ENCODE measurements at regions not wholly inside any gene's neighbourhood (a gene's known extent, or its start where the extent isn't known, plus 50 kb on each side); places are given as distances from the start of the nearest gene placed in this dataset.

GRCh38 chr14:30078811-30079402, 151.3 kb upstream of the PRKD1 start:
- DNase-seq (ENCODE audit: low spot score) = no peak
- H3K4me3 Mint-ChIP-seq (ENCODE audit: unreplicated experiment) = no peak overlapping the region
- H3K27me3 Mint-ChIP-seq (ENCODE audit: unreplicated experiment) = no peaks in the 10 kb centered on the region
- TF ChIP-seq, protein P1, sequence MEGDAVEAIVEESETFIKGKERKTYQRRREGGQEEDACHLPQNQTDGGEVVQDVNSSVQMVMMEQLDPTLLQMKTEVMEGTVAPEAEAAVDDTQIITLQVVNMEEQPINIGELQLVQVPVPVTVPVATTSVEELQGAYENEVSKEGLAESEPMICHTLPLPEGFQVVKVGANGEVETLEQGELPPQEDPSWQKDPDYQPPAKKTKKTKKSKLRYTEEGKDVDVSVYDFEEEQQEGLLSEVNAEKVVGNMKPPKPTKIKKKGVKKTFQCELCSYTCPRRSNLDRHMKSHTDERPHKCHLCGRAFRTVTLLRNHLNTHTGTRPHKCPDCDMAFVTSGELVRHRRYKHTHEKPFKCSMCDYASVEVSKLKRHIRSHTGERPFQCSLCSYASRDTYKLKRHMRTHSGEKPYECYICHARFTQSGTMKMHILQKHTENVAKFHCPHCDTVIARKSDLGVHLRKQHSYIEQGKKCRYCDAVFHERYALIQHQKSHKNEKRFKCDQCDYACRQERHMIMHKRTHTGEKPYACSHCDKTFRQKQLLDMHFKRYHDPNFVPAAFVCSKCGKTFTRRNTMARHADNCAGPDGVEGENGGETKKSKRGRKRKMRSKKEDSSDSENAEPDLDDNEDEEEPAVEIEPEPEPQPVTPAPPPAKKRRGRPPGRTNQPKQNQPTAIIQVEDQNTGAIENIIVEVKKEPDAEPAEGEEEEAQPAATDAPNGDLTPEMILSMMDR (IDR thresholded peaks at IDR 0.05; ENCODE audit: unreplicated experiment) = no peak
- H3K4me1 Mint-ChIP-seq (ENCODE audit: unreplicated experiment) = no peaks in the 10 kb centered on the region
- no peaks in the 10 kb centered on the region for H3K36me3 Mint-ChIP-seq (ENCODE audit: low read depth, unreplicated experiment)
- peaks cover 3% of the 10 kb centered on the region for H3K9me3 Mint-ChIP-seq (ENCODE audit: unreplicated experiment)
- no peak overlapping the region for H3K27ac Mint-ChIP-seq (ENCODE audit: unreplicated experiment)

GRCh38 chr14:30082486-30082885, 154.8 kb upstream of the PRKD1 start:
- Mint-ChIP-seq H3K36me3 (ENCODE audit: low read depth, unreplicated experiment) (no peaks in the 10 kb centered on the region), H3K27me3 (ENCODE audit: unreplicated experiment) (peaks cover 2% of the 10 kb centered on the region), H3K4me3 (ENCODE audit: unreplicated experiment) (no peak overlapping the region), H3K27ac (ENCODE audit: unreplicated experiment) (no peak overlapping the region), H3K4me1 (ENCODE audit: unreplicated experiment) (no peaks in the 10 kb centered on the region), H3K9me3 (ENCODE audit: unreplicated experiment) (no peaks in the 10 kb centered on the region)
- DNase-seq (ENCODE audit: low spot score) = no peak
- TF ChIP-seq, protein P1 (IDR thresholded peaks at IDR 0.05; ENCODE audit: unreplicated experiment) = no peak

DNA sequence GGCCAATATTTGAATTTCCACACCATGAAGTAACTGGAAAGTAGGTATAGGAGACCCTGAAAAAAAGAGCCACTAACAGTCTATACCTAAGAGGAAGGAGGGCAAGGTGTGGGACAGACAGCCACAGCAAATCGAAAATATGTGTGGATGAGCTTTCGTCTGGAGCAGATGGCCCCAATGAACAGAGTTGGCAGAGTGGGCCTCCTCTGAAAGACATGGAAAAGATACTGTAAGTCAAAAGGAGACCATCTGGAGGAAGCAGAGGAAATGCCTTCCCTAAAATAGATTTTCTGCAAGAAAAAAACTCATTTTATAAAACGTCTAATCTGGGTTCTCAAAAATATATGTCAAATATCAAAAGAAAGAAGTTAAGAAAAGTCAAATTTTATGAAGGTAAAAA, 157.2 kb upstream of the PRKD1 start:
- no peak overlapping the region for H3K4me3 Mint-ChIP-seq (ENCODE audit: unreplicated experiment)
- H3K4me1 Mint-ChIP-seq (ENCODE audit: unreplicated experiment) = no peaks in the 10 kb centered on the region
- H3K27ac Mint-ChIP-seq (ENCODE audit: unreplicated experiment) = no peak overlapping the region
- no peaks in the 10 kb centered on the region for H3K36me3 Mint-ChIP-seq (ENCODE audit: low read depth, unreplicated experiment)
- DNase-seq (ENCODE audit: low spot score) = no peak
- H3K27me3 Mint-ChIP-seq (ENCODE audit: unreplicated experiment) = peaks cover 2% of the 10 kb centered on the region
- peaks cover 5% of the 10 kb centered on the region for H3K9me3 Mint-ChIP-seq (ENCODE audit: unreplicated experiment)
- TF ChIP-seq, protein P1 (IDR thresholded peaks at IDR 0.05; ENCODE audit: unreplicated experiment) = no peak

- DNase-seq (ENCODE audit: low spot score) = no peak
- Mint-ChIP-seq H3K4me3 (ENCODE audit: unreplicated experiment) (no peak overlapping the region), H3K27ac (ENCODE audit: unreplicated experiment) (no peak overlapping the region), H3K4me1 (ENCODE audit: unreplicated experiment) (no peaks in the 10 kb centered on the region), H3K36me3 (ENCODE audit: low read depth, unreplicated experiment) (no peaks in the 10 kb centered on the region), H3K27me3 (ENCODE audit: unreplicated experiment) (peaks cover 2% of the 10 kb centered on the region), H3K9me3 (ENCODE audit: unreplicated experiment) (peaks cover 9% of the 10 kb centered on the region)
- TF ChIP-seq, protein P1 (IDR thresholded peaks at IDR 0.05; ENCODE audit: unreplicated experiment) = no peak
Observed at GRCh38 chr14:30085943-30086342, 158.3 kb upstream of the PRKD1 start.

DNA sequence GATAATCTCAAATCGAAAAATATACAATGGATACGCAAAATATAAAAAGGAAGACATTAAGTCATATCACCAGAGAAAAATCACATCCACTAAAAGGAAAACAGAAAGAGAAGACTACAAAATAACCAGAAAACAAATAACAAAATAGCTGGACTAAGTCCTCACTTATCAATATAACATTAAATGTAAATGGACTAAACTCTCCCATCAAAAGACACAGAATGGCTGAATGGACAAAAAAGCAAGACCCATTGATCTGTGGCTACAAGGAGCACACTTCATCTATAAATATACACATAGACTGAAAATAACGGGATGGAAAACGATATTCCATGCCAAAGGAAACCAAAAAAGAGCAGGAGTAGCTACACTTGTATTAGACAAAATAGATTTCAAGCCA, 161.0 kb upstream of the PRKD1 start:
- peaks cover 9% of the 10 kb centered on the region for H3K9me3 Mint-ChIP-seq (ENCODE audit: unreplicated experiment)
- H3K4me1 Mint-ChIP-seq (ENCODE audit: unreplicated experiment) = no peaks in the 10 kb centered on the region
- no peaks in the 10 kb centered on the region for H3K36me3 Mint-ChIP-seq (ENCODE audit: low read depth, unreplicated experiment)
- TF ChIP-seq, protein P1 (IDR thresholded peaks at IDR 0.05; ENCODE audit: unreplicated experiment) = no peak
- H3K27me3 Mint-ChIP-seq (ENCODE audit: unreplicated experiment) = peaks cover 2% of the 10 kb centered on the region
- no peak for DNase-seq (ENCODE audit: low spot score)
- no peak overlapping the region for H3K4me3 Mint-ChIP-seq (ENCODE audit: unreplicated experiment)
- no peak overlapping the region for H3K27ac Mint-ChIP-seq (ENCODE audit: unreplicated experiment)
